Glutamatergic neuron (in vitro differentiated cells): ENCODE measurements at regions not wholly inside any gene's neighbourhood (a gene's known extent, or its start where the extent isn't known, plus 50 kb on each side); places are given as distances from the start of the nearest gene placed in this dataset.
"Not testable (repeated sequence)": the region's sequence is repeated elsewhere in the genome, so short reads cannot be mapped to it uniquely, and the experiment has no call there.

Source experiments
- DNase-seq: peaks from one replicate; pipeline ENCODE4 v3.0.0; 2022
- H3K27ac Mint-ChIP-seq: one replicate; pipeline ENCODE4 v1.8.0; 2020; ENCODE audit warnings: mild to moderate bottlenecking, mixed read lengths, inconsistent platforms; ENCODE audit not compliant: unreplicated experiment
- H3K27me3 Mint-ChIP-seq: one replicate; pipeline ENCODE4 v1.8.0; 2020; ENCODE audit warnings: mild to moderate bottlenecking, moderate library complexity, mixed read lengths, inconsistent platforms; ENCODE audit not compliant: unreplicated experiment
- H3K36me3 Mint-ChIP-seq: one replicate; pipeline ENCODE4 v1.8.0; 2020; ENCODE audit warnings: mild to moderate bottlenecking, mixed read lengths, inconsistent platforms; ENCODE audit not compliant: unreplicated experiment
- H3K4me1 Mint-ChIP-seq: one replicate; pipeline ENCODE4 v1.8.0; 2020; ENCODE audit warnings: mild to moderate bottlenecking, low read depth, mixed read lengths, inconsistent platforms; ENCODE audit not compliant: unreplicated experiment
- H3K4me3 Mint-ChIP-seq: one replicate; pipeline ENCODE4 v1.8.0; 2020; ENCODE audit warnings: mild to moderate bottlenecking, mixed read lengths, inconsistent platforms; ENCODE audit not compliant: unreplicated experiment
- H3K9me3 Mint-ChIP-seq: one replicate; pipeline ENCODE4 v1.8.0; 2020; ENCODE audit warnings: mild to moderate bottlenecking, moderate library complexity, mixed read lengths, inconsistent platforms; ENCODE audit not compliant: unreplicated experiment
- CTCF ChIP-seq: fragments of 200-600 bp; sonication (generic); IDR thresholded peaks from one replicate; pipeline ENCODE4 v1.5.0; 2021; ENCODE audit not compliant: partially characterized antibody, unreplicated experiment

GRCh38 chr3:24565053-24565452 is 70.4 kb upstream of the THRB start:
- peaks cover 3% of the 10 kb centered on the region for H3K9me3 Mint-ChIP-seq
- no peak for TF ChIP-seq CTCF
- H3K4me3 Mint-ChIP-seq: no peak overlapping the region
- H3K27ac Mint-ChIP-seq: no peak overlapping the region
- H3K4me1 Mint-ChIP-seq: no peaks in the 10 kb centered on the region
- no peaks in the 10 kb centered on the region for H3K27me3 Mint-ChIP-seq
- no peaks in the 10 kb centered on the region for H3K36me3 Mint-ChIP-seq
- DNase-seq: no peak

- Mint-ChIP-seq H3K27me3 (peaks cover under 1% of the 10 kb centered on the region), H3K36me3 (no peaks in the 10 kb centered on the region), H3K4me1 (no peaks in the 10 kb centered on the region), H3K4me3 (no peak overlapping the region), H3K9me3 (peaks cover 4% of the 10 kb centered on the region), H3K27ac (no peak overlapping the region)
- no peak for DNase-seq
- no peak for TF ChIP-seq CTCF
Observed at GRCh38 chr3:24565656-24566055, 71.0 kb upstream of the THRB start.

GRCh38 chr3:24566927-24567326 is 72.3 kb upstream of the THRB start:
- Mint-ChIP-seq H3K27me3 (peaks cover 1% of the 10 kb centered on the region), H3K4me1 (no peaks in the 10 kb centered on the region), H3K4me3 (no peak overlapping the region), H3K9me3 (peaks cover 4% of the 10 kb centered on the region), H3K36me3 (no peaks in the 10 kb centered on the region), H3K27ac (no peak overlapping the region)
- no peak for DNase-seq
- no peak for TF ChIP-seq CTCF

- not testable (repeated sequence) for H3K4me1 Mint-ChIP-seq, H3K27ac Mint-ChIP-seq, DNase-seq, H3K36me3 Mint-ChIP-seq, H3K9me3 Mint-ChIP-seq, H3K27me3 Mint-ChIP-seq, H3K4me3 Mint-ChIP-seq
Observed at GRCh38 chr3:24572409-24572808, 77.8 kb upstream of the THRB start.

GRCh38 chr3:24573576-24573975 is 78.9 kb upstream of the THRB start:
- H3K36me3 Mint-ChIP-seq: no peaks in the 10 kb centered on the region
- no peak for DNase-seq
- H3K4me1 Mint-ChIP-seq: no peaks in the 10 kb centered on the region
- TF ChIP-seq CTCF: no peak
- peaks cover 1% of the 10 kb centered on the region for H3K9me3 Mint-ChIP-seq
- H3K4me3 Mint-ChIP-seq: no peak overlapping the region
- peaks cover 1% of the 10 kb centered on the region for H3K27me3 Mint-ChIP-seq
- H3K27ac Mint-ChIP-seq: no peak overlapping the region

- DNase-seq: no peak
- no peaks in the 10 kb centered on the region for H3K36me3 Mint-ChIP-seq
- no peaks in the 10 kb centered on the region for H3K27me3 Mint-ChIP-seq
- H3K4me3 Mint-ChIP-seq: no peak overlapping the region
- no peaks in the 10 kb centered on the region for H3K9me3 Mint-ChIP-seq
- TF ChIP-seq CTCF: no peak
- no peaks in the 10 kb centered on the region for H3K4me1 Mint-ChIP-seq
- no peak overlapping the region for H3K27ac Mint-ChIP-seq
Observed at GRCh38 chr3:24578324-24578723, 83.7 kb upstream of the THRB start.
